Hepatocyte (in vitro differentiated cells): ENCODE measurements at regions not wholly inside any gene's neighbourhood (a gene's known extent, or its start where the extent isn't known, plus 50 kb on each side); places are given as distances from the start of the nearest gene placed in this dataset.

Source experiments
- EZH2 ChIP-seq: fragments of 200-600 bp; sonication (generic); IDR thresholded peaks from 2 replicates; pipeline ENCODE4 v1.6.1; 2016; ENCODE audit warnings: antibody characterized with exemption, mild to moderate bottlenecking, borderline replicate concordance
- TF ChIP-seq, protein P1 (sequence below): fragments of 200-600 bp; sonication (generic); IDR thresholded peaks from 2 replicates; pipeline ENCODE4 v1.5.1; 2016; ENCODE audit warnings: antibody characterized with exemption, mild to moderate bottlenecking; ENCODE audit not compliant: poor library complexity

DNA sequence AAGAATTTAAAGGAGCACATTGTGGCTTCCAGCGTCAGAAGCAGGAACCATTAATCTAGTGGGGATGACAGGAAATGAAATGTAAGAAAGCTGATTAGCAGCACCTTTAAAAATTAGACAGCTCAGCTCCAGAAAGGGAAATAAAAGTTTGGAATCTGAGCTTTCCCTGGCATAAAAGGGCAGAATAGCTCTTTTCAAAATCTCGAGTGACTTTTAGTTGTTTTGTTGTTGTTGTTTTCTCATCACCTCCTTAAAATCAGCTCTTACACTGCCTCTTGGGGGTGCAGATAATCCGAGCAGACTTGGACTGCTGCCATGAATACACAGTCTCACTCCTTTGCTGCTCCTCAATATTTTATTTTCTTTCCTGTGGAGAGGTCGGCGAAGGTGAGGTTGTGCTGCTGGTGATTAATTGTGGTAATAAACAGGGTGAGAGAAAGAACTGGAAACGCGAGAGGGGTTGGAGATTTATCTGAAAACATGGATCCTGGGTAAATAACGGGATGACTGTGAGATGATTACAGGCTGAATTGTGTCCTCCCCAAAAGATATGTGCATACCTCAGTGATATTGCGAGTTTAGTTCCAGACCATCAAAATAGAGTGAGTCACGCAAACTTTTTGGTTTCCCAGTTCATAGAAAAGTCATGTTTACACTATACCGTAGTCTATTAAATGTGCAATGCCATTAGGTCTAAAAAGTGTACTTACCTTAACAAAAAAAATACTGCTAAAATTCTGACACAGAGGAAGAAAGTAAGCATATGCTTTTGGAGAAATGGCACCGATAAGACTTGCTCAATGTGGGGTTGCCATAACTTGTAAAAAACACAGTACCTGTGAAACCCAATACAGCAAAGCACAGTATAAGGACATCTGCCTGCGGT lies 787.7 kb downstream of the UQCRFS1 start:
- TF ChIP-seq, protein P1, sequence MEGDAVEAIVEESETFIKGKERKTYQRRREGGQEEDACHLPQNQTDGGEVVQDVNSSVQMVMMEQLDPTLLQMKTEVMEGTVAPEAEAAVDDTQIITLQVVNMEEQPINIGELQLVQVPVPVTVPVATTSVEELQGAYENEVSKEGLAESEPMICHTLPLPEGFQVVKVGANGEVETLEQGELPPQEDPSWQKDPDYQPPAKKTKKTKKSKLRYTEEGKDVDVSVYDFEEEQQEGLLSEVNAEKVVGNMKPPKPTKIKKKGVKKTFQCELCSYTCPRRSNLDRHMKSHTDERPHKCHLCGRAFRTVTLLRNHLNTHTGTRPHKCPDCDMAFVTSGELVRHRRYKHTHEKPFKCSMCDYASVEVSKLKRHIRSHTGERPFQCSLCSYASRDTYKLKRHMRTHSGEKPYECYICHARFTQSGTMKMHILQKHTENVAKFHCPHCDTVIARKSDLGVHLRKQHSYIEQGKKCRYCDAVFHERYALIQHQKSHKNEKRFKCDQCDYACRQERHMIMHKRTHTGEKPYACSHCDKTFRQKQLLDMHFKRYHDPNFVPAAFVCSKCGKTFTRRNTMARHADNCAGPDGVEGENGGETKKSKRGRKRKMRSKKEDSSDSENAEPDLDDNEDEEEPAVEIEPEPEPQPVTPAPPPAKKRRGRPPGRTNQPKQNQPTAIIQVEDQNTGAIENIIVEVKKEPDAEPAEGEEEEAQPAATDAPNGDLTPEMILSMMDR, result no peak
- TF ChIP-seq EZH2, result no peak
